IPS-18a (cell line): ENCODE measurements at regions not wholly inside any gene's neighbourhood (a gene's known extent, or its start where the extent isn't known, plus 50 kb on each side); places are given as distances from the start of the nearest gene placed in this dataset.

ENCODE experiments used
- H3K27ac ChIP-seq: one replicate; pipeline ENCODE4 v1.5.1; 2013; ENCODE audit warnings: low read length
- H3K27me3 ChIP-seq: one replicate; pipeline ENCODE4 v1.6.1; 2013; ENCODE audit warnings: mild to moderate bottlenecking, low read length; ENCODE audit not compliant: control insufficient read depth, insufficient read depth
- H3K36me3 ChIP-seq: one replicate; pipeline ENCODE4 v1.6.1; 2013; ENCODE audit warnings: low read depth, low read length; ENCODE audit not compliant: control insufficient read depth
- H3K4me1 ChIP-seq: one replicate; pipeline ENCODE4 v1.6.1; 2013; ENCODE audit warnings: low read depth, low read length; ENCODE audit not compliant: control insufficient read depth
- H3K4me3 ChIP-seq: one replicate; pipeline ENCODE4 v1.5.1; 2013; ENCODE audit warnings: low read length
- H3K9ac ChIP-seq: one replicate; pipeline ENCODE4 v1.6.1; 2013; ENCODE audit warnings: mild to moderate bottlenecking, low read length, moderate library complexity
- H3K9me3 ChIP-seq: one replicate; pipeline ENCODE4 v1.6.1; 2013; ENCODE audit warnings: low read depth, low read length; ENCODE audit not compliant: control insufficient read depth

- no peaks in the 10 kb centered on the region for H3K27me3 ChIP-seq
- H3K36me3 ChIP-seq, result no peaks in the 10 kb centered on the region
- no peak overlapping the region for H3K9ac ChIP-seq
- no peaks in the 10 kb centered on the region for H3K9me3 ChIP-seq
- H3K4me1 ChIP-seq, result no peaks in the 10 kb centered on the region
- no peak overlapping the region for H3K4me3 ChIP-seq
- no peak overlapping the region for H3K27ac ChIP-seq
Observed at GRCh38 chr12:93142881-93143280, 213.8 kb upstream of the EEA1 start.

DNA sequence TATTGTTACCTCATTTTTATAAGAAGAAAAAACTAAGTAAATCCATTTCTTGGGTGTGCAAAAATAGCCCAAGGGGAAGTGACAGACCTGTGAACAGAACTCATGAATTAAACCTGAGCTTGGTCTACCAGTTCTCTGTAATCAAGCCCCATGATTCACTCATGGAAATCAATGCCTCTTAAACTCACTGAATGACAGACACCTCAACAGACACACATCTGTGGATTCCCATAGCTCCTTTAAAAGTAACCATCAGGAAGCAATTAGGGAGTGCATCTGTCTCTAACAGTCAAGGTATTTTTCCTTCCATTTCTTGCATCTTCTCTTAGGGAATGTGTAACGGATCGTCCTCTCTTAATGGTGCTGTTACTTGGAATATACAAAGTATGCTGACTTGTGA is 215.0 kb upstream of the EEA1 start:
- Histone ChIP-seq H3K9ac (no peak overlapping the region), H3K27ac (no peak overlapping the region), H3K36me3 (no peaks in the 10 kb centered on the region), H3K4me1 (no peaks in the 10 kb centered on the region), H3K27me3 (no peaks in the 10 kb centered on the region), H3K4me3 (no peak overlapping the region), H3K9me3 (no peaks in the 10 kb centered on the region)

GRCh38 chr12:93145086-93145485 is 216.0 kb upstream of the EEA1 start:
- no peak overlapping the region for H3K27ac ChIP-seq
- no peak overlapping the region for H3K4me3 ChIP-seq
- no peaks in the 10 kb centered on the region for H3K36me3 ChIP-seq

DNA sequence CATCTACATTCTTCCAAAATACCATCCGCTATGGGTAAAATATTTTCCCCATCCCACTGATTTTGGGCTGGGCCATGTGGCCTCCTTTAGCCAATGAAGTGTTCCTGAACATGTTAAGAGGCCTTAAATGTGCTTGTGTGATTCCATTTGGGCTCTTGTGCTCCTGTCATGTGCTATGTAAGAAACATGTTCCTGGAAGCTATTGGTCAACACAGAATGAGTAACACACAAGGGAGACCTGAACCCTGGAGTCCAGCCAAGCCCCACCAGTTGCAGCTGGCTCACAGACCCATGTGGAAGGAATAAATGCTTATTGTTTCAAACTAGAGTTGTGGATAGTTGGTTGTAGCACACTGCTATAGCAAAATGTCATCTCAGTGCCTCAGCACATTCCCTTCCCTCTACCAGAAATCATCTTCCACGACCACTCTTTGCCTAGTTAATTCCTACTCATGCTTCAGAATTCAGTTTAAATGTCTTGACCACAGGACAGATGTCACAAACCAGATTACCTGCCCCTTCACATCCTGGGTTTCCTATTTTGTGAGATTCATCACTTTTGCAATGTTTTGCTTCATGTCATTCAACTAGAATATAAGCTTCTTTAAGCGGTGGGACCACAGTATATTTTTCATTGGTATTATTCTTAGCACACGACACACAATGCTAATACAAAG is 217.3 kb upstream of the EEA1 start:
- Histone ChIP-seq H3K4me3 (no peak overlapping the region), H3K27me3 (no peaks in the 10 kb centered on the region), H3K9ac (no peak overlapping the region), H3K4me1 (no peaks in the 10 kb centered on the region), H3K36me3 (no peaks in the 10 kb centered on the region), H3K27ac (no peak overlapping the region), H3K9me3 (no peaks in the 10 kb centered on the region)

More at GRCh38 chr12:93145086-93145485, 216.0 kb upstream of the EEA1 start:
- H3K9ac ChIP-seq, result no peak overlapping the region
- no peaks in the 10 kb centered on the region for H3K4me1 ChIP-seq
- H3K27me3 ChIP-seq, result no peaks in the 10 kb centered on the region
- H3K9me3 ChIP-seq, result no peaks in the 10 kb centered on the region

DNA sequence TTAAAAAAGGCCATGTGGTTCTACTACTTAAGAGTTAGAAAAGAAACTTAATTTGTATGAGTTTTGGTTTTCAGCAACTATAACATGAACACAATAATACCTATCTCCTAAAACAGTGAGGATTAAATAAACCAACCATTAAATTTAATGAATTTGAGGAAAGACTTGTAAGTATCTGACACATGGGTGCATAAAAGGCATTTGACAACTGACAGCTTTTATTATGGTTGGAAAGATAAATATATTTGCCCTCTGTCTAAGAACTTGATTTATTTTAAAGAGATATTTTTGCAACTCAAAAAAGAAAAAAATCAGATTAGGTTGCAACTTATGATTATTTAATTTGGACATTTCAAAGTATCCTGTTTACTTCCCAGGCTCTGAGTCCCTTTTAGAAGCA is 217.9 kb upstream of the EEA1 start:
- H3K9me3 ChIP-seq, result no peaks in the 10 kb centered on the region
- no peaks in the 10 kb centered on the region for H3K27me3 ChIP-seq
- no peak overlapping the region for H3K9ac ChIP-seq
- no peak overlapping the region for H3K27ac ChIP-seq
- H3K36me3 ChIP-seq, result no peaks in the 10 kb centered on the region
- H3K4me1 ChIP-seq, result no peaks in the 10 kb centered on the region
- no peak overlapping the region for H3K4me3 ChIP-seq

DNA sequence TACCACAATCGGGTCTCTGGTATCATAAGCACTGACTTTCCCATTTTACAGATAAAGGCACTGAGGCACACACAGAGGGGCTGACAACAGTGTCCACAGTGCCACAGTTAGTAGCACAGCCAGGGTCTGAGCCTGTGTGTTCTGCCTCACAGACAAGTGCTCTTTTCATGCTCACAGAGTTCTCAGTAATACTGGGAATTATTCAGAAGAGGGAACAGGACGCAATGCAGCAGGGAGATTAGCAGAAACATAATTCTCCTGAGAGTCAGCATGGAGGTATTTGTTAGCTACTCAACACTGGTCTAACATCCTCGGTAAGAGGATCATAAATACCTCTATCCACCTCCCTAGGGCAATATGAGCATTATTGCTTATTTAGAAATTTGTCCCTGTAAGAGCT is 219.3 kb upstream of the EEA1 start:
- H3K4me1 ChIP-seq, result no peaks in the 10 kb centered on the region
- H3K9me3 ChIP-seq, result no peaks in the 10 kb centered on the region
- no peaks in the 10 kb centered on the region for H3K36me3 ChIP-seq
- no peak overlapping the region for H3K4me3 ChIP-seq
- no peak overlapping the region for H3K27ac ChIP-seq
- no peak overlapping the region for H3K9ac ChIP-seq
- no peaks in the 10 kb centered on the region for H3K27me3 ChIP-seq

DNA sequence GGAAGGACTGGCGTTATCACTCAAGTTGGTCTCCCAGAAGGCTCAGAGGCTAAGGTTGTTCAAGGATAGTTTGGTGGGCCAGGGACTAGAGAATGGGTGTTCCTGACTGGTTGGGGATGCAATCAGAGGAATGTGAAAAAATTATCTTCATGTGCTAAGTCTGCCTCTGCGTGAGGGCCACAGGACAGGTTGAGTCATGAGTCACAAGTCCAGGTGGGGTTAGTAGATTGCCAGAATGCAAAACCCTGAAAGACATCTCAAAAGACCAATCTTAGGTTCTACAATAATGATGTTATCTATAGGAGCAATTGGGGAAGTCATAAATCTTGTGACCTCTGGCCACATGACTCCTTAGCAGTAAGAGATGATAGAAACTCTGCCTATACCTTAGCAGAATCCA is 220.1 kb upstream of the EEA1 start:
- Histone ChIP-seq H3K9ac (no peak overlapping the region), H3K9me3 (no peaks in the 10 kb centered on the region), H3K27me3 (no peaks in the 10 kb centered on the region), H3K27ac (no peak overlapping the region), H3K4me3 (no peak overlapping the region), H3K4me1 (no peaks in the 10 kb centered on the region), H3K36me3 (no peaks in the 10 kb centered on the region)

DNA sequence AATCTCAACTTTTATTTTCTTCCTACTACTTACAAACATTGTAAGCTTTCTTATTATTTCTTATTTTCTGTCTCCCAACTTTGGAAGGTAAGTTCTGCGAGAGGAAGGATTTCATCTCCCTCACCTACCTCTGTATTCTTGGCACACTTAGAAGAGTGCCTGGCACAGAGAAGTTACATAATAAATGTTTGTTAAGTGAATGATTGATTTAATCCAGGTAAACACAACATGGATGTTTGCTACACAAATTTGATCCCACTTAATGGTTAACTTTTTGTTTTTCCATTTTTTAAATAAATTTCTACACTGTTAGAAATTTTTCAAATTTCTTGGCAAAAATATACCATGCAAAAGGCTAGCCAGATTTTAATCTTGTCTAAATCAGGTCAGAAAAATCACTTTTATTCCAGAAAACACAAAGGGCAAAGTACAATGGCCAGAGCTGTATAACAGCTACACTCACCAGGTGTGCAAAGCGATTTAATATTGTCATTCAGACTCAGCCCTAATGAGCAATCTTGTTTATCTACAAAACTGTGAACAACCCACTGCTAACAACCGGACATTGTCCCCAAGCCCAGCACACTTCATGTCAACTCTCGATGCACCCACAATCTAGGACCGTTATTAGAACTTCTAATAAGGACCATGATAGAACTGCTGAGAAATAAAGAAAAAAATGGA is 222.1 kb upstream of the EEA1 start:
- Histone ChIP-seq H3K36me3 (no peaks in the 10 kb centered on the region), H3K9ac (no peak overlapping the region), H3K4me3 (no peak overlapping the region), H3K9me3 (no peaks in the 10 kb centered on the region), H3K27me3 (no peaks in the 10 kb centered on the region), H3K4me1 (no peaks in the 10 kb centered on the region), H3K27ac (no peak overlapping the region)

DNA sequence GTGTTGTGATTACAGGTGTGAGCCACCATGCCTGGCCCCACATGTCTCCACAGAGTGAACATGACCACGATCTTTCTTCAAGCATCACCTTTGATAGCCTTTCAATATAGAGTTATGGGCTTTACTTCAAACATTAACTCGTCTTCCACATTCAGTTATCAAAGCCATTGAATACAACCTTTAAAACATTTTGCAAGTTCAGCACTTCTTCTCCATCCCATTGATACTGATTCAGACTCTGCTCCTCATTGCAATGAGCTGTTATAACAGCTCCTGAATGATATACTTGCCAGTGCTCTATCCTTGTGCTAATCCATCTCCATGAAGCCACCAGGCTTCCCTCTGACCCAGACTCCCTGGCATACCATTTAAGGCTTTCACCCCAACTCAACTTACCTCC is 223.5 kb upstream of the EEA1 start:
- Histone ChIP-seq H3K27me3 (no peaks in the 10 kb centered on the region), H3K9ac (no peak overlapping the region), H3K27ac (no peak overlapping the region)

GRCh38 chr12:93153321-93153720 is 224.2 kb upstream of the EEA1 start:
- no peak overlapping the region for H3K4me3 ChIP-seq
- peaks cover 2% of the 10 kb centered on the region for H3K9me3 ChIP-seq
- H3K36me3 ChIP-seq, result no peaks in the 10 kb centered on the region
- no peaks in the 10 kb centered on the region for H3K4me1 ChIP-seq
- H3K27ac ChIP-seq, result no peak overlapping the region
- H3K27me3 ChIP-seq, result no peaks in the 10 kb centered on the region
- no peak overlapping the region for H3K9ac ChIP-seq

More for the DNA sequence above, 223.5 kb upstream of the EEA1 start:
- no peak overlapping the region for H3K4me3 ChIP-seq
- H3K36me3 ChIP-seq, result no peaks in the 10 kb centered on the region
- no peaks in the 10 kb centered on the region for H3K4me1 ChIP-seq
- no peaks in the 10 kb centered on the region for H3K9me3 ChIP-seq

DNA sequence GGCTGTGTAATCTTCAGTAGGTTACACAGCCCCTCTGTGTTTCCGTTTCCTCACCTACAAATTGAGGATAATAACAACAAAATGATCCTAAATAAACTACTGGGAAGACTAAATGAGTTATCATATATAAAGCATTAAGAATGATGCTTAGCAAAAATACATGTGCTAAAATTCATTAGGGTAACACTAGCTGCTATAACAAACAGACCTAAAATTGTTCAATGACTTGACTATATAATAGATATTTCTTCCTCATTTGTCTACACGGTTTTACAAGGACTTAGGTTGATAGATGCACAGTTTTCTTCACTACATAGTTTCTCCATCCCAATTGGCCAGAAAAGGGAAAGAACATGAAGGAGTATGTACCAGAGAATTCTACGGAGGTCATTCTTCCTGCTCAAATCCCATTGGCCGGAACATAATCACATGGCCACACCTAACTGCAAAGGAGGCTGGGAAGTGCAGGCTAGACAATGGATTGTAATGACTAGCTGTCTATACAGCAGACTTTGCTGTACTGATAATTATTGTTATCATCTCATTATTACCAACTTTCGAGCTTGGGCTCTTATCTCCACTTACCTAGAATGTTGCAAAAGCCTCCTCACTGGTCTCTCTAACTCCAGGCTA is 223.5 kb upstream of the NUDT4 start:
- Histone ChIP-seq H3K9me3 (peaks cover 6% of the 10 kb centered on the region), H3K4me1 (no peaks in the 10 kb centered on the region), H3K27me3 (no peaks in the 10 kb centered on the region), H3K36me3 (no peaks in the 10 kb centered on the region), H3K4me3 (no peak overlapping the region), H3K27ac (no peak overlapping the region), H3K9ac (no peak overlapping the region)
